NCI-H1694 treated with DMSO at 0.1 percent for 48 hours (cell line): ENCODE measurements at regions not wholly inside any gene's neighbourhood (a gene's known extent, or its start where the extent isn't known, plus 50 kb on each side); places are given as distances from the start of the nearest gene placed in this dataset.

Source experiments
- DNase-seq: peaks from one replicate; lab custom pipeline; 2025; lab: John Stamatoyannopoulos, UW

DNA sequence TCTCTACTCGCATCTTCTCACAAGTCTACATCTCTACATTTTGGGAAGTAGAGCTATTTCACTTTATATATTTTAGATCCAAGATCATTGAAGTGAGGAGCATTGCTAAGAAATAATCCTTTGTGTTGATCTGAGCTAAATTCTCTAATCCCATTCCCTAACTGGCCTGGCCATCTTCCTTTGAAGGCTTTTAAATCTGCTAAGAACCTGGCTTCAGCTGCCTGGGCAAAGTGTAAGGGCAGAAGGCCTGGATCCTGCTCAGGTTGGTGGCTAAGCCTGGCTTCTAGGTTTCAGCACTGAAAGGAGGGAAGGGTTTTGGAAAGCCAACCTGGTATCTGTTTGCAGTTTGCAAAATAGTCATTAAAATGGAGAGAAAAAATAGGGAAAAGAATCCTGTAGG lies 167.6 kb downstream of the BRINP2 start:
- no peak for DNase-seq

GRCh38 chr1:177334903-177335302 lies 164.1 kb downstream of the BRINP2 start:
- DNase-seq, result no peak

DNA sequence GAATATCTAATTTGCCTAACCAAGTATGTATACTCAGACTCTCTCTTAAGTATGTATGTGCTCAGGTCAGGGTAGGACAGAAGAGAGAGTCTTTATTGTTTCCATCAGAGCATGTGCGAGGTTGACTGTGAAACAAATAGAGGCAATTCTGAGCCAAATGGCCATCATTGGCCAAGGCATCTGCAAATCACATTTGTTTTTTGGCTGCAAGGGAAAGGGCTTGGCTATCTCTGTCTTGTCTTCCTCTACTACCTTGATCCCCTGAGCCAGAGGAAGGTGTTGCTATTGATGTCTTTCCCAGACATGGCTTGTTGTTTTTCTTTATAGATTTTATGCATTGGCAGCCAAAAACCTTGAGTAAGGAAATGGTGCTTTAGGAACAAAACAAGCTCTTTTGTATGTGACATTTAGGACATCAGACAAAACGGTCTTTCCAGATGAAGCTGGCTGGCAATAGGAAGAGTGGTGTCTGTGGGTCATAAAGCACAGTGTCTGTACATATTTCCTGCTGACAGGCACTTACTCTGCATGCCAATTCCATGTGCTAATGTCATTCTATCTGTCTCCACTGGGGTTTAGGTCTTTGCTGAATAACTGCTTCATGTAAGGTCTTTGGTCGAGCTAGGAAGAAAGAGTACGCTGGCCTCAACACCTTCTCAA lies 163.3 kb downstream of the BRINP2 start:
- no peak for DNase-seq
